ENCODE measurements at regions not wholly inside any gene's neighbourhood (a gene's known extent, or its start where the extent isn't known, plus 50 kb on each side); places are given as distances from the start of the nearest gene placed in this dataset.
"Not testable (repeated sequence)": the region's sequence is repeated elsewhere in the genome, so short reads cannot be mapped to it uniquely, and the experiment has no call there.

DNA sequence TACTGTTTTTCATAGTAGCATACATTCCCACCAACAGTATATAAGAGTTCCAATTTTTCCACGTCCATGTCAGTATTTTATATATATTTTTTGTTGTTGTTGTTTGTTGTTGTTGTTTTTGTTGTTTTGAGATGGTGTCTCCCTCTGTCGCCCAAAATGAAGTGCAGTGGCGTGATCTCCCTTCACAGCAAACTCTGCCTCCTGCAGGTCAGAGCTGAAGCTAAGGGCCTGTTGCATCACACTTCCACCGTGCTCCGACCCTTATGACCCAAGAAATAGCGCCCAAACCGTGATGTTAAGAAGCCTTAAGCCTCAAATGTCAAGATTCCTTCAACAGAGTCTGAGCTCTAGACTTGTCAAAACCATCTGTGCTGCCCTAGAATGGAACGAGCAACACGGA lies 2032.3 kb downstream of the MRPL39 start:
- H3K4me1 ChIP-seq (ENCODE audit: insufficient read depth, low read length), result no peaks in the 10 kb centered on the region
- H3K9me3 ChIP-seq (ENCODE audit: insufficient read depth, low read depth, low read length), result peaks cover 1% of the 10 kb centered on the region
- Mint-ChIP-seq H3K27ac (ENCODE audit: unreplicated experiment) (no peak overlapping the region), H3K4me1 (ENCODE audit: low read depth, unreplicated experiment) (no peaks in the 10 kb centered on the region), H3K4me3 (ENCODE audit: unreplicated experiment) (no peak overlapping the region), H3K9me3 (ENCODE audit: unreplicated experiment) (no peaks in the 10 kb centered on the region), H3K27me3 (ENCODE audit: low read depth, unreplicated experiment) (no peaks in the 10 kb centered on the region), H3K36me3 (ENCODE audit: low read depth, unreplicated experiment) (no peaks in the 10 kb centered on the region)
- FAIRE-seq, result no peak
- no peak overlapping the region for H2AFZ ChIP-seq (ENCODE audit: low read depth, low read length)
- no peak overlapping the region for H3K4me3 ChIP-seq (ENCODE audit: insufficient read depth, low read depth, low read length)
- H3K27me3 ChIP-seq (ENCODE audit: insufficient read depth, low read length), result no peaks in the 10 kb centered on the region
- H3K36me3 ChIP-seq (ENCODE audit: insufficient read depth, low read length), result no peaks in the 10 kb centered on the region
- no peaks in the 10 kb centered on the region for H4K20me1 ChIP-seq (ENCODE audit: insufficient read depth, low read length)
- no peak overlapping the region for H3K4me2 ChIP-seq (ENCODE audit: low read length)
- H3K9ac ChIP-seq (ENCODE audit: low read length), result no peak overlapping the region
- no peak for DNase-seq (ENCODE audit: low read depth)
- no peak for TF ChIP-seq EZH2 (IDR thresholded peaks at IDR 0.05; ENCODE audit: insufficient read depth, low read length)
- TF ChIP-seq, protein P1, sequence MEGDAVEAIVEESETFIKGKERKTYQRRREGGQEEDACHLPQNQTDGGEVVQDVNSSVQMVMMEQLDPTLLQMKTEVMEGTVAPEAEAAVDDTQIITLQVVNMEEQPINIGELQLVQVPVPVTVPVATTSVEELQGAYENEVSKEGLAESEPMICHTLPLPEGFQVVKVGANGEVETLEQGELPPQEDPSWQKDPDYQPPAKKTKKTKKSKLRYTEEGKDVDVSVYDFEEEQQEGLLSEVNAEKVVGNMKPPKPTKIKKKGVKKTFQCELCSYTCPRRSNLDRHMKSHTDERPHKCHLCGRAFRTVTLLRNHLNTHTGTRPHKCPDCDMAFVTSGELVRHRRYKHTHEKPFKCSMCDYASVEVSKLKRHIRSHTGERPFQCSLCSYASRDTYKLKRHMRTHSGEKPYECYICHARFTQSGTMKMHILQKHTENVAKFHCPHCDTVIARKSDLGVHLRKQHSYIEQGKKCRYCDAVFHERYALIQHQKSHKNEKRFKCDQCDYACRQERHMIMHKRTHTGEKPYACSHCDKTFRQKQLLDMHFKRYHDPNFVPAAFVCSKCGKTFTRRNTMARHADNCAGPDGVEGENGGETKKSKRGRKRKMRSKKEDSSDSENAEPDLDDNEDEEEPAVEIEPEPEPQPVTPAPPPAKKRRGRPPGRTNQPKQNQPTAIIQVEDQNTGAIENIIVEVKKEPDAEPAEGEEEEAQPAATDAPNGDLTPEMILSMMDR (IDR thresholded peaks at IDR 0.05; ENCODE audit: insufficient read depth, low read depth, low read length), result no peak
- no peak overlapping the region for H3K27ac ChIP-seq (ENCODE audit: low read depth, low read length)
- H3K79me2 ChIP-seq (ENCODE audit: insufficient read depth, low read length), result no peaks in the 10 kb centered on the region

DNA sequence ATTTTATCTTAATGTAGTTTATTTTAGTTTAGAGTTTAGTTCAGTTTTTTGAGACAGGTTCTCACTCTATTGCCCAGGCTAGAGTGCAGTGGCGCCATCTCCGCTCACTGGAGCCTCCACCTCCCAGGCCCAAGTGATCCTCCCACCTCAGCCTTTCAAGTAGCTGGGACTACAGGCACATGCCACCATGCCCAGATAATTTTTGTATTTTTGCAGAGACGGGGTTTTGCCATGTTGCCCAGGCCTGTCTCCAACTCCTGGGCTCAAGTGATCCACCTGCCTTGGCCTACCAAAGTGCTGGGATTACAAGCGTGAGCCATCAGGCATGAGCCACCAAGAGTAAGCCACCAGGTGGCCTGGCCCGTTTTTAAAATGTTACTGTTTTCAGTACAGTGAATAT lies 2058.4 kb downstream of the MRPL39 start:
- FAIRE-seq; H3K4me3 Mint-ChIP-seq (ENCODE audit: unreplicated experiment); H3K27me3 Mint-ChIP-seq (ENCODE audit: low read depth, unreplicated experiment); H4K20me1 ChIP-seq (ENCODE audit: insufficient read depth, low read length); H3K36me3 ChIP-seq (ENCODE audit: insufficient read depth, low read length); DNase-seq (ENCODE audit: low read depth); H3K4me3 ChIP-seq (ENCODE audit: insufficient read depth, low read depth, low read length); H3K4me2 ChIP-seq (ENCODE audit: low read length); H3K4me1 ChIP-seq (ENCODE audit: insufficient read depth, low read length); H3K4me1 Mint-ChIP-seq (ENCODE audit: low read depth, unreplicated experiment); H3K27ac Mint-ChIP-seq (ENCODE audit: unreplicated experiment); H3K9me3 ChIP-seq (ENCODE audit: insufficient read depth, low read depth, low read length); H2AFZ ChIP-seq (ENCODE audit: low read depth, low read length); H3K9me3 Mint-ChIP-seq (ENCODE audit: unreplicated experiment); H3K27ac ChIP-seq (ENCODE audit: low read depth, low read length); H3K36me3 Mint-ChIP-seq (ENCODE audit: low read depth, unreplicated experiment); H3K79me2 ChIP-seq (ENCODE audit: insufficient read depth, low read length); H3K27me3 ChIP-seq (ENCODE audit: insufficient read depth, low read length); H3K9ac ChIP-seq (ENCODE audit: low read length): not testable (repeated sequence)

DNA sequence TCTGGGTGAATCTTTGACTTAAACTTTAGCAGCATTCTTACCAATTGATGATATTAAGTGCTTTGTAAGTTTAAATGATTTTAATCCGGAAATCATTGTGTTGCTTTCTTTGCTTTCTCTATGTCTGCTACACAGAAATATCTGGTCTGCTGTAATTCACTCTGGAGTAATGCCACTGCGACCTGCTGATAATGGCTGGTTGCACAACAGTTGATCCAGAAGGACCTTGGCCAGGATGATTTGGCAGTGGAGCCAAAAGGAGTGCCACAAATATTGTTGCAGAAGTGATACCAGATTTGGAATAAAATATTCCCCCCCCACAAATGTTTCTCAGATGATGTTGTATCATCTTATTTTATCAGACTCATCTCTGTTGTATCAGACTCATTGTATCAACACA lies 2063.9 kb downstream of the MRPL39 start:
- Histone ChIP-seq H3K9me3 (ENCODE audit: insufficient read depth, low read depth, low read length) (no peaks in the 10 kb centered on the region), H3K27ac (ENCODE audit: low read depth, low read length) (no peak overlapping the region), H3K9ac (ENCODE audit: low read length) (no peak overlapping the region), H3K4me2 (ENCODE audit: low read length) (no peak overlapping the region), H3K79me2 (ENCODE audit: insufficient read depth, low read length) (no peaks in the 10 kb centered on the region), H2AFZ (ENCODE audit: low read depth, low read length) (no peak overlapping the region), H4K20me1 (ENCODE audit: insufficient read depth, low read length) (no peaks in the 10 kb centered on the region), H3K4me3 (ENCODE audit: insufficient read depth, low read depth, low read length) (no peak overlapping the region), H3K36me3 (ENCODE audit: insufficient read depth, low read length) (no peaks in the 10 kb centered on the region), H3K4me1 (ENCODE audit: insufficient read depth, low read length) (no peaks in the 10 kb centered on the region), H3K27me3 (ENCODE audit: insufficient read depth, low read length) (no peaks in the 10 kb centered on the region)
- no peaks in the 10 kb centered on the region for H3K36me3 Mint-ChIP-seq (ENCODE audit: low read depth, unreplicated experiment)
- no peak overlapping the region for H3K27ac Mint-ChIP-seq (ENCODE audit: unreplicated experiment)
- H3K4me3 Mint-ChIP-seq (ENCODE audit: unreplicated experiment), result no peak overlapping the region
- TF ChIP-seq, protein P1 (IDR thresholded peaks at IDR 0.05; ENCODE audit: insufficient read depth, low read depth, low read length), result no peak
- no peak for TF ChIP-seq EZH2 (IDR thresholded peaks at IDR 0.05; ENCODE audit: insufficient read depth, low read length)
- no peaks in the 10 kb centered on the region for H3K4me1 Mint-ChIP-seq (ENCODE audit: low read depth, unreplicated experiment)
- no peak for DNase-seq (ENCODE audit: low read depth)
- H3K9me3 Mint-ChIP-seq (ENCODE audit: unreplicated experiment), result no peaks in the 10 kb centered on the region
- FAIRE-seq, result no peak
- H3K27me3 Mint-ChIP-seq (ENCODE audit: low read depth, unreplicated experiment), result no peaks in the 10 kb centered on the region

All from astrocyte (in vitro differentiated cells and primary cell).